ENCODE measurements at regions not wholly inside any gene's neighbourhood (a gene's known extent, or its start where the extent isn't known, plus 50 kb on each side); places are given as distances from the start of the nearest gene placed in this dataset.
A peak's percentile ranks its signal among the peaks of the same experiment; 100 is the strongest.
"Not testable (repeated sequence)": the region's sequence is repeated elsewhere in the genome, so short reads cannot be mapped to it uniquely, and the experiment has no call there.

GRCh38 chr10:64773357-64773756 is 1252.2 kb downstream of the REEP3 start:
- no peak for DNase-seq (ENCODE audit: low read depth)
- H3K4me3 ChIP-seq (ENCODE audit: low read depth, low read length): no peak overlapping the region
- TF ChIP-seq CTCF (conservative IDR thresholded peaks at IDR 0.05; ENCODE audit: low read depth, low read length): no peak

- H3K4me3 ChIP-seq (ENCODE audit: low read depth, low read length); DNase-seq (ENCODE audit: low read depth): not testable (repeated sequence)
Observed at GRCh38 chr10:64784451-64784850, 1263.2 kb downstream of the REEP3 start.

GRCh38 chr10:64785816-64786215 is 1264.6 kb downstream of the REEP3 start:
- no peak for TF ChIP-seq CTCF (conservative IDR thresholded peaks at IDR 0.05; ENCODE audit: low read depth, low read length)
- no peak overlapping the region for H3K4me3 ChIP-seq (ENCODE audit: low read depth, low read length)
- no peak for DNase-seq (ENCODE audit: low read depth)

GRCh38 chr10:64786989-64787388 is 1265.8 kb downstream of the REEP3 start:
- no peak for DNase-seq (ENCODE audit: low read depth)
- no peak overlapping the region for H3K4me3 ChIP-seq (ENCODE audit: low read depth, low read length)
- no peak for TF ChIP-seq CTCF (conservative IDR thresholded peaks at IDR 0.05; ENCODE audit: low read depth, low read length)

GRCh38 chr10:64795847-64796246 is 1274.6 kb downstream of the REEP3 start:
- H3K4me3 ChIP-seq (ENCODE audit: low read depth, low read length): no peak overlapping the region
- TF ChIP-seq CTCF (conservative IDR thresholded peaks at IDR 0.05; ENCODE audit: low read depth, low read length): no peak
- no peak for DNase-seq (ENCODE audit: low read depth)

GRCh38 chr10:64798297-64798696 is 1277.1 kb downstream of the REEP3 start:
- no peak for DNase-seq (ENCODE audit: low read depth)
- no peak for TF ChIP-seq CTCF (conservative IDR thresholded peaks at IDR 0.05; ENCODE audit: low read depth, low read length)
- H3K4me3 ChIP-seq (ENCODE audit: low read depth, low read length): no peak overlapping the region

- DNase-seq (ENCODE audit: low read depth); H3K4me3 ChIP-seq (ENCODE audit: low read depth, low read length): not testable (repeated sequence)
Observed at GRCh38 chr10:64808233-64808632, 1287.0 kb downstream of the REEP3 start.

GRCh38 chr10:64810046-64810445 is 1288.8 kb downstream of the REEP3 start:
- not testable (repeated sequence) for H3K4me3 ChIP-seq (ENCODE audit: low read depth, low read length)
- DNase-seq (ENCODE audit: low read depth): peak; percentile 54

GRCh38 chr10:64813391-64813790 is 1292.2 kb downstream of the REEP3 start:
- no peak overlapping the region for H3K4me3 ChIP-seq (ENCODE audit: low read depth, low read length)
- TF ChIP-seq CTCF (conservative IDR thresholded peaks at IDR 0.05; ENCODE audit: low read depth, low read length): no peak
- DNase-seq (ENCODE audit: low read depth): peak; percentile 9

Data from choroid plexus epithelial cell (primary cell).